PC-3 (cell line): ENCODE measurements at regions not wholly inside any gene's neighbourhood (a gene's known extent, or its start where the extent isn't known, plus 50 kb on each side); places are given as distances from the start of the nearest gene placed in this dataset.

ENCODE experiments used
- CTCF ChIP-seq: fragments of 300-600 bp; sonication (generic); conservative IDR thresholded peaks from 2 replicates; pipeline ENCODE4 v1.5.1; 2017; ENCODE audit warnings: antibody characterized with exemption, low read depth, mild to moderate bottlenecking, low read length
- EZH2 ChIP-seq: fragments of 300-600 bp; sonication (generic); IDR thresholded peaks from one replicate; pipeline ENCODE4 v1.6.1; 2017; ENCODE audit warnings: antibody characterized with exemption, mild to moderate bottlenecking, low read length; ENCODE audit not compliant: unreplicated experiment

DNA sequence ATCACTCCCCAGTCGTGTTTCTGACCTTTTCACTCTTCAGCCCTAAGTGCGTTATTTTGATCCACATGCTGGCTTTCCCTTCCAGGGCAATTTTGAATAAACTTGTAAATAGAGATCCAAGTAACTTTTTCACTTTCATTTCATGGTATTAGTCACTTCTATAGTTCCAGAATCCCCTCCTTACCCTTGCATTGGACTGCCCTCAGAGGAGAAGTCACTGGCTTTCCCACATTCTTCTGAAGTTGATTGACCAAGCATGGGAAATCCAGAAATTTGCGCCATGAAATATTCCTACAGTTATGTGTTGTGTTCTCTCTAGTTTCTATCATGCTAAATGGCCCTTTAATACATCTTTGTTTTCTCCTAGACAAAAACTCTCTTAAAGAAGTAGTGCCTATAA, 177.3 kb upstream of the GORAB start:
- TF ChIP-seq CTCF: no peak
- no peak for TF ChIP-seq EZH2
